ENCODE measurements at regions not wholly inside any gene's neighbourhood (a gene's known extent, or its start where the extent isn't known, plus 50 kb on each side); places are given as distances from the start of the nearest gene placed in this dataset.

DNA sequence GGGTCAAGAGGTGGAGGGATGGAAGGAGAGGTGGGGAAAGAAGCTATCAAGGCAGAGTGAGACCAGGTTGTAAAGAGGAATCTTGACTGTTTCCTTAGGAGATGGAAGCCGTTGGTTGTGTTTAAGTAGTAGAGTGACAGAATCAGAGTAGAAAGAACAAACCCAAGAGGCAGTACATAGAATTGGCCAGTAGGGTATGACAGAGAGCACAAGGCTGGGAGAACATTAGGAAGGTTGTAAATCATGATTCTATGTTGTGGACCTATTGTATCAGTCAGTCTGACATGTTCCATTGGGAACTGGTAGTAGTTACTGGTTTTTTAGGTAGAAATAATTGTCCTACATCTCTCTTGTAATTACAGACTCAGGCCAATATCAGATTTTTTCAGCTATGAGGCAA is 486.9 kb upstream of the USP24 start:
- TF ChIP-seq ZNF136 (CRISPR knock-in tag; IDR thresholded peaks at IDR 0.05; ENCODE audit: low read depth) (no peak), ZFP37 (CRISPR knock-in tag; IDR thresholded peaks at IDR 0.05; ENCODE audit: borderline replicate concordance) (no peak), ZNF768 (CRISPR knock-in tag; IDR thresholded peaks at IDR 0.05) (no peak), CHD4 (IDR thresholded peaks at IDR 0.05; ENCODE audit: borderline replicate concordance, low read length) (no peak), CHD2 (IDR thresholded peaks at IDR 0.05; ENCODE audit: low read depth, low read length) (no peak), RBM39 (IDR thresholded peaks at IDR 0.05; ENCODE audit: low read depth, low read length, poor library complexity, severe bottlenecking) (no peak), YY1 (IDR thresholded peaks at IDR 0.05; ENCODE audit: insufficient read depth, insufficient replicate concordance, low read depth, low read length) (no peak), HDAC6 (IDR thresholded peaks at IDR 0.05; ENCODE audit: low read depth, low read length) (no peak), RAD21 (CRISPR knock-in tag; IDR thresholded peaks at IDR 0.05) (peak; percentile 59)
- TF ChIP-seq, protein P1, sequence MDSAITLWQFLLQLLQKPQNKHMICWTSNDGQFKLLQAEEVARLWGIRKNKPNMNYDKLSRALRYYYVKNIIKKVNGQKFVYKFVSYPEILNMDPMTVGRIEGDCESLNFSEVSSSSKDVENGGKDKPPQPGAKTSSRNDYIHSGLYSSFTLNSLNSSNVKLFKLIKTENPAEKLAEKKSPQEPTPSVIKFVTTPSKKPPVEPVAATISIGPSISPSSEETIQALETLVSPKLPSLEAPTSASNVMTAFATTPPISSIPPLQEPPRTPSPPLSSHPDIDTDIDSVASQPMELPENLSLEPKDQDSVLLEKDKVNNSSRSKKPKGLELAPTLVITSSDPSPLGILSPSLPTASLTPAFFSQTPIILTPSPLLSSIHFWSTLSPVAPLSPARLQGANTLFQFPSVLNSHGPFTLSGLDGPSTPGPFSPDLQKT (CRISPR knock-in tag; IDR thresholded peaks at IDR 0.05; ENCODE audit: borderline replicate concordance), result no peak
- TF ChIP-seq, protein P2, sequence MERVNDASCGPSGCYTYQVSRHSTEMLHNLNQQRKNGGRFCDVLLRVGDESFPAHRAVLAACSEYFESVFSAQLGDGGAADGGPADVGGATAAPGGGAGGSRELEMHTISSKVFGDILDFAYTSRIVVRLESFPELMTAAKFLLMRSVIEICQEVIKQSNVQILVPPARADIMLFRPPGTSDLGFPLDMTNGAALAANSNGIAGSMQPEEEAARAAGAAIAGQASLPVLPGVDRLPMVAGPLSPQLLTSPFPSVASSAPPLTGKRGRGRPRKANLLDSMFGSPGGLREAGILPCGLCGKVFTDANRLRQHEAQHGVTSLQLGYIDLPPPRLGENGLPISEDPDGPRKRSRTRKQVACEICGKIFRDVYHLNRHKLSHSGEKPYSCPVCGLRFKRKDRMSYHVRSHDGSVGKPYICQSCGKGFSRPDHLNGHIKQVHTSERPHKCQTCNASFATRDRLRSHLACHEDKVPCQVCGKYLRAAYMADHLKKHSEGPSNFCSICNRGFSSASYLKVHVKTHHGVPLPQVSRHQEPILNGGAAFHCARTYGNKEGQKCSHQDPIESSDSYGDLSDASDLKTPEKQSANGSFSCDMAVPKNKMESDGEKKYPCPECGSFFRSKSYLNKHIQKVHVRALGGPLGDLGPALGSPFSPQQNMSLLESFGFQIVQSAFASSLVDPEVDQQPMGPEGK (CRISPR knock-in tag; IDR thresholded peaks at IDR 0.05), result no peak
- TF ChIP-seq, protein P3, sequence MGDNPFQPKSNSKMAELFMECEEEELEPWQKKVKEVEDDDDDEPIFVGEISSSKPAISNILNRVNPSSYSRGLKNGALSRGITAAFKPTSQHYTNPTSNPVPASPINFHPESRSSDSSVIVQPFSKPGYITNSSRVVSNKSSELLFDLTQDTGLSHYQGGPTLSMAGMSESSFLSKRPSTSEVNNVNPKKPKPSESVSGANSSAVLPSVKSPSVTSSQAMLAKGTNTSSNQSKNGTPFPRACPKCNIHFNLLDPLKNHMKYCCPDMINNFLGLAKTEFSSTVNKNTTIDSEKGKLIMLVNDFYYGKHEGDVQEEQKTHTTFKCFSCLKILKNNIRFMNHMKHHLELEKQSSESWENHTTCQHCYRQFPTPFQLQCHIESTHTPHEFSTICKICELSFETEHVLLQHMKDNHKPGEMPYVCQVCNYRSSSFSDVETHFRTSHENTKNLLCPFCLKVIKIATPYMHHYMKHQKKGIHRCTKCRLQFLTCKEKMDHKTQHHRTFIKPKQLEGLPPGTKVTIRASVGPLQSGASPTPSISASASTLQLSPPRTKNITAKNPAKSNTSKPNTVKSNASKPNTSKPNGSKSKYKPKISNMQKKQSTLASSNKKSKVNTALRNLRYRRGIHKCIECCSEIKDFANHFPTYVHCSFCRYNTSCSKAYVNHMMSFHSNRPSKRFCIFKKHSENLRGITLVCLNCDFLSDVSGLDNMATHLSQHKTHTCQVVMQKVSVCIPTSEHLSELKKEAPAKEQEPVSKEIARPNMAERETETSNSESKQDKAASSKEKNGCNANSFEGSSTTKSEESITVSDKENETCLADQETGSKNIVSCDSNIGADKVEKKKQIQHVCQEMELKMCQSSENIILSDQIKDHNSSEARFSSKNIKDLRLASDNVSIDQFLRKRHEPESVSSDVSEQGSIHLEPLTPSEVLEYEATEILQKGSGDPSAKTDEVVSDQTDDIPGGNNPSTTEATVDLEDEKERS (CRISPR knock-in tag; IDR thresholded peaks at IDR 0.05), result no peak
